Activated CD4-positive, alpha-beta T cell treated with anti-CD3 and anti-CD28 coated beads, Interleukin-2, amount 10 ng/mL, durations not matched to agents 24 days and 14 days (primary cell): ENCODE measurements at regions not wholly inside any gene's neighbourhood (a gene's known extent, or its start where the extent isn't known, plus 50 kb on each side); places are given as distances from the start of the nearest gene placed in this dataset.

Experiments used
- DNase-seq: peaks from one replicate; pipeline ENCODE4 v3.0.0; 2022
- H3K27ac Mint-ChIP-seq: one replicate; pipeline ENCODE4 v1.8.0; 2022; ENCODE audit warnings: mild to moderate bottlenecking, mixed read lengths
- H3K27me3 Mint-ChIP-seq: one replicate; pipeline ENCODE4 v1.8.0; 2022; ENCODE audit warnings: mixed read lengths
- H3K36me3 Mint-ChIP-seq: one replicate; pipeline ENCODE4 v1.8.0; 2022; ENCODE audit warnings: low read depth, mild to moderate bottlenecking, mixed read lengths
- H3K4me1 Mint-ChIP-seq: one replicate; pipeline ENCODE4 v1.8.0; 2021; ENCODE audit warnings: mixed read lengths
- H3K4me3 Mint-ChIP-seq: one replicate; pipeline ENCODE4 v1.8.0; 2022; ENCODE audit warnings: mild to moderate bottlenecking, moderate library complexity, mixed read lengths
- H3K9me3 Mint-ChIP-seq: one replicate; pipeline ENCODE4 v1.8.0; 2021; ENCODE audit warnings: mixed read lengths
- intact Hi-C: fragments of 100-400 bp; cut with micrococcal nuclease; formaldehyde crosslinking; loops from one replicate; pipeline ENCODE4 v1.15.1; 2023

GRCh38 chr16:17812771-17813170, 342.0 kb upstream of the XYLT1 start:
- no peak for DNase-seq
- intact Hi-C loops = no loop called here
- H3K27ac Mint-ChIP-seq = no peak overlapping the region
- no peak overlapping the region for H3K4me3 Mint-ChIP-seq
- peaks cover 11% of the 10 kb centered on the region for H3K9me3 Mint-ChIP-seq
- H3K27me3 Mint-ChIP-seq = no peaks in the 10 kb centered on the region
- H3K4me1 Mint-ChIP-seq = no peaks in the 10 kb centered on the region
- no peaks in the 10 kb centered on the region for H3K36me3 Mint-ChIP-seq

GRCh38 chr16:17804857-17805256, 334.1 kb upstream of the XYLT1 start:
- Mint-ChIP-seq H3K27me3 (no peaks in the 10 kb centered on the region), H3K9me3 (peaks cover 4% of the 10 kb centered on the region), H3K4me3 (no peak overlapping the region), H3K4me1 (no peaks in the 10 kb centered on the region), H3K36me3 (no peaks in the 10 kb centered on the region), H3K27ac (no peak overlapping the region)
- DNase-seq = no peak
- intact Hi-C loops = no loop called here

GRCh38 chr16:17803625-17804410, 333.1 kb upstream of the XYLT1 start:
- Mint-ChIP-seq H3K9me3 (peaks cover 4% of the 10 kb centered on the region), H3K27me3 (no peaks in the 10 kb centered on the region), H3K4me1 (no peaks in the 10 kb centered on the region), H3K36me3 (no peaks in the 10 kb centered on the region), H3K27ac (no peak overlapping the region), H3K4me3 (no peak overlapping the region)
- DNase-seq = no peak
- intact Hi-C loops = no loop called here

GRCh38 chr16:17802571-17802970, 331.8 kb upstream of the XYLT1 start:
- H3K36me3 Mint-ChIP-seq = no peaks in the 10 kb centered on the region
- H3K9me3 Mint-ChIP-seq = peaks cover 4% of the 10 kb centered on the region
- intact Hi-C loops = no loop called here
- no peak overlapping the region for H3K4me3 Mint-ChIP-seq
- no peaks in the 10 kb centered on the region for H3K4me1 Mint-ChIP-seq
- H3K27ac Mint-ChIP-seq = no peak overlapping the region
- no peaks in the 10 kb centered on the region for H3K27me3 Mint-ChIP-seq
- no peak for DNase-seq

GRCh38 chr16:17801068-17801467, 330.3 kb upstream of the XYLT1 start:
- Mint-ChIP-seq H3K4me3 (no peak overlapping the region), H3K9me3 (peaks cover 4% of the 10 kb centered on the region), H3K4me1 (no peaks in the 10 kb centered on the region), H3K27ac (no peak overlapping the region), H3K36me3 (no peaks in the 10 kb centered on the region), H3K27me3 (no peaks in the 10 kb centered on the region)
- intact Hi-C loops = no loop called here
- no peak for DNase-seq

- no peaks in the 10 kb centered on the region for H3K4me1 Mint-ChIP-seq
- no peak overlapping the region for H3K4me3 Mint-ChIP-seq
- no peaks in the 10 kb centered on the region for H3K9me3 Mint-ChIP-seq
- no peak overlapping the region for H3K27ac Mint-ChIP-seq
- DNase-seq = no peak
- no peaks in the 10 kb centered on the region for H3K27me3 Mint-ChIP-seq
- intact Hi-C loops = no loop called here
- no peaks in the 10 kb centered on the region for H3K36me3 Mint-ChIP-seq
Measured at GRCh38 chr16:17798716-17799115, 328.0 kb upstream of the XYLT1 start.

- peaks cover 3% of the 10 kb centered on the region for H3K9me3 Mint-ChIP-seq
- no peak overlapping the region for H3K4me3 Mint-ChIP-seq
- no peak overlapping the region for H3K27ac Mint-ChIP-seq
- H3K4me1 Mint-ChIP-seq = no peaks in the 10 kb centered on the region
- DNase-seq = no peak
- no peaks in the 10 kb centered on the region for H3K36me3 Mint-ChIP-seq
- intact Hi-C loops = no loop called here
- H3K27me3 Mint-ChIP-seq = peaks cover 1% of the 10 kb centered on the region
Measured at GRCh38 chr16:17793354-17793753, 322.6 kb upstream of the XYLT1 start.

GRCh38 chr16:17784073-17784472, 313.3 kb upstream of the XYLT1 start:
- H3K9me3 Mint-ChIP-seq = no peaks in the 10 kb centered on the region
- H3K27me3 Mint-ChIP-seq = peaks cover 1% of the 10 kb centered on the region
- H3K36me3 Mint-ChIP-seq = no peaks in the 10 kb centered on the region
- no peak for DNase-seq
- H3K4me3 Mint-ChIP-seq = no peak overlapping the region
- intact Hi-C loops = no loop called here
- no peaks in the 10 kb centered on the region for H3K4me1 Mint-ChIP-seq
- no peak overlapping the region for H3K27ac Mint-ChIP-seq

GRCh38 chr16:17780181-17780580, 309.4 kb upstream of the XYLT1 start:
- no peaks in the 10 kb centered on the region for H3K4me1 Mint-ChIP-seq
- peaks cover 1% of the 10 kb centered on the region for H3K27me3 Mint-ChIP-seq
- DNase-seq = no peak
- no peak overlapping the region for H3K4me3 Mint-ChIP-seq
- intact Hi-C loops = no loop called here
- H3K9me3 Mint-ChIP-seq = no peaks in the 10 kb centered on the region
- no peaks in the 10 kb centered on the region for H3K36me3 Mint-ChIP-seq
- H3K27ac Mint-ChIP-seq = no peak overlapping the region

GRCh38 chr16:17777408-17777863, 306.7 kb upstream of the XYLT1 start:
- no peak for DNase-seq
- H3K9me3 Mint-ChIP-seq = no peaks in the 10 kb centered on the region
- no peak overlapping the region for H3K27ac Mint-ChIP-seq
- intact Hi-C loops = no loop called here
- H3K4me3 Mint-ChIP-seq = no peak overlapping the region
- no peaks in the 10 kb centered on the region for H3K36me3 Mint-ChIP-seq
- no peaks in the 10 kb centered on the region for H3K27me3 Mint-ChIP-seq
- no peaks in the 10 kb centered on the region for H3K4me1 Mint-ChIP-seq

- H3K27me3 Mint-ChIP-seq = no peaks in the 10 kb centered on the region
- intact Hi-C loops = no loop called here
- H3K4me3 Mint-ChIP-seq = no peak overlapping the region
- H3K9me3 Mint-ChIP-seq = no peaks in the 10 kb centered on the region
- H3K36me3 Mint-ChIP-seq = no peaks in the 10 kb centered on the region
- DNase-seq = no peak
- H3K4me1 Mint-ChIP-seq = no peaks in the 10 kb centered on the region
- no peak overlapping the region for H3K27ac Mint-ChIP-seq
Measured at GRCh38 chr16:17776888-17777287, 306.1 kb upstream of the XYLT1 start.

- intact Hi-C loops = no loop called here
- DNase-seq = no peak
- no peaks in the 10 kb centered on the region for H3K27me3 Mint-ChIP-seq
- H3K27ac Mint-ChIP-seq = no peak overlapping the region
- no peaks in the 10 kb centered on the region for H3K4me1 Mint-ChIP-seq
- H3K9me3 Mint-ChIP-seq = no peaks in the 10 kb centered on the region
- no peaks in the 10 kb centered on the region for H3K36me3 Mint-ChIP-seq
- no peak overlapping the region for H3K4me3 Mint-ChIP-seq
Measured at GRCh38 chr16:17776465-17776864, 305.7 kb upstream of the XYLT1 start.

GRCh38 chr16:17775061-17775460, 304.3 kb upstream of the XYLT1 start:
- Mint-ChIP-seq H3K27ac (no peak overlapping the region), H3K27me3 (no peaks in the 10 kb centered on the region), H3K4me3 (no peak overlapping the region), H3K9me3 (no peaks in the 10 kb centered on the region), H3K36me3 (no peaks in the 10 kb centered on the region), H3K4me1 (no peaks in the 10 kb centered on the region)
- DNase-seq = no peak
- intact Hi-C loops = no loop called here

GRCh38 chr16:17773698-17774101, 302.9 kb upstream of the XYLT1 start:
- no peak overlapping the region for H3K27ac Mint-ChIP-seq
- H3K9me3 Mint-ChIP-seq = no peaks in the 10 kb centered on the region
- H3K27me3 Mint-ChIP-seq = no peaks in the 10 kb centered on the region
- no peak overlapping the region for H3K4me3 Mint-ChIP-seq
- no peaks in the 10 kb centered on the region for H3K4me1 Mint-ChIP-seq
- DNase-seq = no peak
- intact Hi-C loops = no loop called here
- H3K36me3 Mint-ChIP-seq = no peaks in the 10 kb centered on the region

- Mint-ChIP-seq H3K4me3 (no peak overlapping the region), H3K4me1 (no peaks in the 10 kb centered on the region), H3K9me3 (no peaks in the 10 kb centered on the region), H3K27ac (no peak overlapping the region), H3K27me3 (no peaks in the 10 kb centered on the region), H3K36me3 (no peaks in the 10 kb centered on the region)
- intact Hi-C loops = no loop called here
- no peak for DNase-seq
Measured at GRCh38 chr16:17770104-17770503, 299.3 kb upstream of the XYLT1 start.
